KMS-11 (cell line): ENCODE measurements at regions not wholly inside any gene's neighbourhood (a gene's known extent, or its start where the extent isn't known, plus 50 kb on each side); places are given as distances from the start of the nearest gene placed in this dataset.

Experiments
- H2AFZ ChIP-seq: fragments of 200-600 bp; sonication (generic); 2 replicates; pipeline ENCODE4 v1.6.1; 2016; ENCODE audit warnings: antibody characterized with exemption, mixed run types, low read depth
- H3K27ac ChIP-seq: fragments of 200-600 bp; sonication (generic); 2 replicates; pipeline ENCODE4 v1.6.1; 2016; ENCODE audit warnings: mild to moderate bottlenecking, mixed run types
- H3K27me3 ChIP-seq: fragments of 200-600 bp; sonication (generic); 2 replicates; pipeline ENCODE4 v1.6.1; 2017; ENCODE audit warnings: mild to moderate bottlenecking, low read depth, mixed run types, moderate library complexity; ENCODE audit not compliant: insufficient read depth
- H3K36me3 ChIP-seq: fragments of 200-600 bp; sonication (generic); 2 replicates; pipeline ENCODE4 v1.6.1; 2017; ENCODE audit warnings: mild to moderate bottlenecking, mixed run types; ENCODE audit not compliant: insufficient read depth
- H3K4me1 ChIP-seq: fragments of 200-600 bp; sonication (generic); 2 replicates; pipeline ENCODE4 v1.6.1; 2016; ENCODE audit warnings: mild to moderate bottlenecking, low read depth, mixed run types; ENCODE audit not compliant: poor library complexity, severe bottlenecking
- H3K4me2 ChIP-seq: fragments of 200-600 bp; sonication (generic); 2 replicates; pipeline ENCODE4 v1.7.0; 2016; ENCODE audit warnings: mild to moderate bottlenecking, mixed run types
- H3K4me3 ChIP-seq: fragments of 200-600 bp; sonication (generic); IDR thresholded peaks from 2 replicates; pipeline ENCODE4 v1.6.1; 2017; ENCODE audit warnings: low read depth, low read length, mixed read lengths; ENCODE audit not compliant: insufficient read depth
- H3K79me2 ChIP-seq: fragments of 200-600 bp; sonication (generic); 2 replicates; pipeline ENCODE4 v1.6.1; 2016; ENCODE audit warnings: low read depth, mixed run types; ENCODE audit not compliant: insufficient read depth
- H3K9ac ChIP-seq: fragments of 200-600 bp; sonication (generic); 2 replicates; pipeline ENCODE4 v1.6.1; 2016; ENCODE audit warnings: mild to moderate bottlenecking, mixed run types
- H4K20me1 ChIP-seq: fragments of 200-600 bp; sonication (generic); 2 replicates; pipeline ENCODE4 v1.6.1; 2016; ENCODE audit warnings: mild to moderate bottlenecking, mixed run types; ENCODE audit not compliant: insufficient read depth
- TF ChIP-seq, protein P1 (sequence below): fragments of 200-600 bp; sonication (generic); conservative IDR thresholded peaks from 2 replicates; pipeline ENCODE4 v1.6.1; 2017; ENCODE audit warnings: low read depth, mild to moderate bottlenecking, antibody characterized with exemption, low read length, moderate library complexity, mixed read lengths

DNA sequence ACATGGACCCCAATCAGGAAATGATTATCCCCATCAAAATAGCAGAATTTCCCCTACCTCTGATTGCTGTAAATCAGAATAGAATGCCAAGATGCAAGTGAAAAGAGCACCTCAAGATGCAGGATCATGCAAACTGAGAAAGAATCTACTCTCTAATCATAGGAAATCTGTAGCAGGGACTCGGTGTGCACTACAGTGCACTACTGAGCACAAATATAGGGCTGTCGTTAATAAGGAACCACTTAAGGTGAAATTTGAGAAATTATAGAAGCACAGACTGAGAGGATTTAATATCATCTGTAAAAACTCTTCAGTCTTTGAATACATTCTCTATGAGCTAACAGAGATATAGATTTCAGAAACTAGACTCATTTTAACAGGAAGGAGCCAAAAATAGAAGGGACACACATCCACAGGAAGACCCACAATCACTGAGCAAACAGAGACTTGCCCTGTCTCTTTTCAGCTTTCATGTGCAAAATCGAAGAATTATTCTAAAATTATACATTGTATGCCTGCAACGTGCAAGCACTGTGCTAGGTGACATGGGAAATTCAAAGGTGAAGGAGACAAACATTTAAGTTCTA is 278.3 kb downstream of the HIVEP2 start:
- Histone ChIP-seq H2AFZ (no peak overlapping the region), H3K36me3 (no peaks in the 10 kb centered on the region), H3K4me2 (no peak overlapping the region), H3K27me3 (no peaks in the 10 kb centered on the region), H3K4me3 (no peak overlapping the region), H3K9ac (no peak overlapping the region), H3K4me1 (no peaks in the 10 kb centered on the region), H3K79me2 (no peaks in the 10 kb centered on the region), H3K27ac (no peak overlapping the region), H4K20me1 (no peaks in the 10 kb centered on the region)
- TF ChIP-seq, protein P1, sequence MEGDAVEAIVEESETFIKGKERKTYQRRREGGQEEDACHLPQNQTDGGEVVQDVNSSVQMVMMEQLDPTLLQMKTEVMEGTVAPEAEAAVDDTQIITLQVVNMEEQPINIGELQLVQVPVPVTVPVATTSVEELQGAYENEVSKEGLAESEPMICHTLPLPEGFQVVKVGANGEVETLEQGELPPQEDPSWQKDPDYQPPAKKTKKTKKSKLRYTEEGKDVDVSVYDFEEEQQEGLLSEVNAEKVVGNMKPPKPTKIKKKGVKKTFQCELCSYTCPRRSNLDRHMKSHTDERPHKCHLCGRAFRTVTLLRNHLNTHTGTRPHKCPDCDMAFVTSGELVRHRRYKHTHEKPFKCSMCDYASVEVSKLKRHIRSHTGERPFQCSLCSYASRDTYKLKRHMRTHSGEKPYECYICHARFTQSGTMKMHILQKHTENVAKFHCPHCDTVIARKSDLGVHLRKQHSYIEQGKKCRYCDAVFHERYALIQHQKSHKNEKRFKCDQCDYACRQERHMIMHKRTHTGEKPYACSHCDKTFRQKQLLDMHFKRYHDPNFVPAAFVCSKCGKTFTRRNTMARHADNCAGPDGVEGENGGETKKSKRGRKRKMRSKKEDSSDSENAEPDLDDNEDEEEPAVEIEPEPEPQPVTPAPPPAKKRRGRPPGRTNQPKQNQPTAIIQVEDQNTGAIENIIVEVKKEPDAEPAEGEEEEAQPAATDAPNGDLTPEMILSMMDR: no peak

DNA sequence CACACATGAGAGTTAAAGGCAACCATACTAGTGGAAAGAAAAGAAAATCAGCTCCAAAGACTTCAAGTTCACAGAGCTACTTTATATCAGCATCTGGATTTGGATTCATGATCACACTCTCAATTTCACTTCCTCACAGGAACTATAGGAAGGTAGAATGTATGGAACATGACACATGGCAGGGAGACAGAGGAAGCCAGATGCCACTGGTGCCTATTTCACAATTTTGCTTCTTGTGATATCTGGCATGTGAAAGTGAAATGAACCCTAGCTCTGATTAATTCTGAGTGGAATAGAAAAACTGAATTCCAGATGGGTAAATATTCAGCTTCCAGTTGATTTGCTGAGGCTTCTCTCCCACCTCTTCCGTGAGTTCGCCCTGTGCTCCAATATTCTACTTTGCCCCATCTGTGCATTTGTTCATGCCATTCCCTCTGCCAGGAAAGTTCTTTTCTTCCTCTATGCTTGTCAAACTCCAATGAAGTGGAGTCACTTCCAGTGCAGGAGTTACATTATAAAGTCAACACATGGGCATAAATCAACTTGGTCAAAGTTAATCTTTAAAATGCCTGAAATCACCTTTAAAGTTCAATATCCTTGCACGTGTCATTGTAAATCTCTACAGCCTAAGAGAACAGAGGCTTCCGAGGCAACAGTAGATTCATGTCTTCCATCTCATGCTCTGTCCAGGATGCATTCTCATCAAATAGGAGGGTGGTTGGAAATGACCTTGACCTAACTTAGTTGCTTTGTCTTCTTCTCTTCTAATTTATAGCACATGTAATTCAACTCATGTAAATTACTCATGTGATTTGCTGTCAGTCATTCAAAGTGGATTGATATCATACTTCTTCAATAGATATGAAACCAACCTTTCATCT is 275.3 kb downstream of the HIVEP2 start:
- no peaks in the 10 kb centered on the region for H3K36me3 ChIP-seq
- no peak overlapping the region for H3K27ac ChIP-seq
- H3K9ac ChIP-seq: no peak overlapping the region
- H3K4me1 ChIP-seq: no peaks in the 10 kb centered on the region
- no peak overlapping the region for H3K4me2 ChIP-seq
- H4K20me1 ChIP-seq: no peaks in the 10 kb centered on the region
- H3K79me2 ChIP-seq: no peaks in the 10 kb centered on the region
- TF ChIP-seq, protein P1: no peak
- no peaks in the 10 kb centered on the region for H3K27me3 ChIP-seq
- H3K4me3 ChIP-seq: no peak overlapping the region
- H2AFZ ChIP-seq: no peak overlapping the region

DNA sequence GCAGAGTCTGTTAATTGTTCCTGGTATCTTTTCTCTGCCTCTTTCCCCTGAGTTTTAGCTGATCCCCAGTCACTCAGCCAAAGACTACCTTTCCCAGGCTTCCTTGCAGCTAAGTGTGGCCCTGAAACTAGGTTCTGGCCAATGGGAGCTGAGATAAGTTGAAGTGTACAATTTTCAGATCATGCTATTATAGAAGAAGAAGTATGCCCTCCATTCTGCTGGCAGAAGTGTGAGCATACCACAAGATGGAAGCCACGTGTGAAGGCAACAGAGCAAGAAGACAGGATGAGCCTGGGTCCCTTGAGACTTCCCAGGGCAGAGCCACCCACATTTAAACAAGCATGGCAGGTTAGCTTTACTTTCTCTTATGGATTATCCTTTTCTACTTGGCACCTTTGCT is 273.2 kb downstream of the HIVEP2 start:
- TF ChIP-seq, protein P1: no peak
- no peak overlapping the region for H2AFZ ChIP-seq
- no peak overlapping the region for H3K27ac ChIP-seq
- H3K36me3 ChIP-seq: no peaks in the 10 kb centered on the region
- no peaks in the 10 kb centered on the region for H4K20me1 ChIP-seq
- no peak overlapping the region for H3K9ac ChIP-seq
- H3K4me3 ChIP-seq: no peak overlapping the region
- no peak overlapping the region for H3K4me2 ChIP-seq
- H3K79me2 ChIP-seq: no peaks in the 10 kb centered on the region
- no peaks in the 10 kb centered on the region for H3K27me3 ChIP-seq
- H3K4me1 ChIP-seq: no peaks in the 10 kb centered on the region

DNA sequence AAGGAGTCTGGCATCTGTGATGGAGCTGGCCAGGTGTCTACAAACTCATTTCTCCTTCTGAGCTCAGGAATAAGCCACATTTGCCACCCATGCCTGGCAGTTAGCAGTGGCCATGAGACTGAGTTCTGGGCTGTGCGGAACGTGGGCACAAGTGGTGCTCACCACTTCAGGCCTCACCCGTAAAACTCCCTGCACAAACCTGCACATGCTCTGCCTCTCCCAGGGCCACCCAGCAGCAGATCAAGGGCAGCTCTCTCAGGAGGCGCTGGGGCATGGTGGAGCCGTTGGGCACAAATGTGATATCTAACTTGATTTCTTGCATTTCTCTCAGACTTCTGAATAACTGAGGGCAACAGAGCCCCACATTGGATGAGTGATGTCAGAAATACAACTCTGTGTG is 269.5 kb downstream of the HIVEP2 start:
- no peaks in the 10 kb centered on the region for H3K27me3 ChIP-seq
- no peaks in the 10 kb centered on the region for H3K79me2 ChIP-seq
- no peaks in the 10 kb centered on the region for H4K20me1 ChIP-seq
- H3K4me3 ChIP-seq: no peak overlapping the region
- H3K4me1 ChIP-seq: no peaks in the 10 kb centered on the region
- H3K27ac ChIP-seq: no peak overlapping the region
- no peak overlapping the region for H2AFZ ChIP-seq
- H3K36me3 ChIP-seq: no peaks in the 10 kb centered on the region
- no peak overlapping the region for H3K9ac ChIP-seq
- H3K4me2 ChIP-seq: no peak overlapping the region
- TF ChIP-seq, protein P1: no peak
